Activated T-helper 17 cell treated with anti-CD3 and anti-CD28 coated beads, Interleukin-2, amount 50 U/mL, for 72 hours (primary cell): ENCODE measurements at regions not wholly inside any gene's neighbourhood (a gene's known extent, or its start where the extent isn't known, plus 50 kb on each side); places are given as distances from the start of the nearest gene placed in this dataset.
"Not testable (repeated sequence)": the region's sequence is repeated elsewhere in the genome, so short reads cannot be mapped to it uniquely, and the experiment has no call there.

Source experiments
- ATAC-seq: fragments of 150-1000 bp; cut with Tn5 transposase; replicated peaks from 2 replicates; pipeline ENCODE4 v1.10.0; 2021; ENCODE audit warnings: mild to moderate bottlenecking, moderate library complexity
- H3K27ac Mint-ChIP-seq: one replicate; pipeline ENCODE4 v1.8.0; 2022; ENCODE audit warnings: mixed read lengths
- H3K27me3 Mint-ChIP-seq: one replicate; pipeline ENCODE4 v1.8.0; 2022; ENCODE audit warnings: mixed read lengths
- H3K36me3 Mint-ChIP-seq: one replicate; pipeline ENCODE4 v1.8.0; 2022; ENCODE audit warnings: low read depth, mild to moderate bottlenecking, mixed read lengths
- H3K4me1 Mint-ChIP-seq: one replicate; pipeline ENCODE4 v1.8.0; 2022; ENCODE audit warnings: mixed read lengths
- H3K4me3 Mint-ChIP-seq: one replicate; pipeline ENCODE4 v1.8.0; 2022; ENCODE audit warnings: mild to moderate bottlenecking, mixed read lengths
- H3K9me3 Mint-ChIP-seq: one replicate; pipeline ENCODE4 v1.8.0; 2022; ENCODE audit warnings: mixed read lengths

- H3K4me3 Mint-ChIP-seq: no peak overlapping the region
- peaks cover 3% of the 10 kb centered on the region for H3K9me3 Mint-ChIP-seq
- ATAC-seq: no peak
- no peaks in the 10 kb centered on the region for H3K36me3 Mint-ChIP-seq
- H3K4me1 Mint-ChIP-seq: no peaks in the 10 kb centered on the region
- H3K27me3 Mint-ChIP-seq: no peaks in the 10 kb centered on the region
- no peak overlapping the region for H3K27ac Mint-ChIP-seq
These were observed 1266.8 kb upstream of the TMEFF2 start for GRCh38 chr2:193461431-193461934.

- Mint-ChIP-seq H3K4me1 (no peaks in the 10 kb centered on the region), H3K27ac (no peak overlapping the region), H3K9me3 (no peaks in the 10 kb centered on the region), H3K36me3 (no peaks in the 10 kb centered on the region), H3K4me3 (no peak overlapping the region), H3K27me3 (no peaks in the 10 kb centered on the region)
- no peak for ATAC-seq
These were observed 1252.2 kb upstream of the TMEFF2 start for GRCh38 chr2:193446967-193447366.

DNA sequence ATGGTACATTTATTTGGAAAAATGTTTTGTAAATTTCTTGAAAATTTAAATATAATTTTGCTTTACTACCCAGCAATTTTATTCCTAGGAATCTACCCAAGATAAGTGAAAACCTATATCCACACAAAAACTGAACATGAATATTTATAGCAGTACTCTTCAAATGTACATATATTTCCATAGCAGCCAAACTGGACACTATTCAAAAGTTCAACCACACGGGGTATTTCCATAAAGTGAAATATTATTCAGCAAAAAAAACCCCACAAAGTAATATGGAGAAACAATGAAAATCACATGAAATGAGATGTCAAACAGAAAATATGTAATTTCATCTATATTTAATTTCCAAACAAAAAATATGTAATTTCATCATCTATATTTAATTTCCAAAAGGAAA is 1247.6 kb upstream of the TMEFF2 start:
- Mint-ChIP-seq H3K4me3 (no peak overlapping the region), H3K9me3 (no peaks in the 10 kb centered on the region), H3K27me3 (no peaks in the 10 kb centered on the region), H3K27ac (no peak overlapping the region), H3K36me3 (no peaks in the 10 kb centered on the region), H3K4me1 (no peaks in the 10 kb centered on the region)
- ATAC-seq: no peak

DNA sequence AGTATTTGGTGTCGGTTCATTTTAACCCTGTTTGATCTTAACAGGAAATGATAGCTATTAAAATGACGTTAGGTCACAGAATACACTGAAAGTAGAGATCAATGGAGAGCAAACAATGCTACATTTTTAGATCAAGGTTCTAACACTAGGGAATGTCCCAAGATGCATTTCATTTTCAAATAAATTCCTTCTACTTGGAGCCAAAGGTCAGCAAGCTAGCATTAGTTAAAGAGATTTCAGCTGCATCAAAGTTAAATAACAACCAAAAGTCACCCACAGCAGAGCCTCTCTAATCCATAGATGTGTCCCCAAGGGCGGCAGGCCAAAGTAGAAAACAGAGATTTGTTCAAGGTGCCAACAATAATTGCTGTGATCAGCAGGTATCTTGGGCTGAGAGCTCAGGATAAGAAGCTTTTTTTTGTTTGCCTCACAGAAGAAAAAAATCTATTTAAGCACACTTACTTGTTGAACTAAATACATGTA is 1233.6 kb upstream of the TMEFF2 start:
- Mint-ChIP-seq H3K9me3 (no peaks in the 10 kb centered on the region), H3K4me3 (no peak overlapping the region), H3K27ac (no peak overlapping the region), H3K36me3 (no peaks in the 10 kb centered on the region), H3K27me3 (no peaks in the 10 kb centered on the region), H3K4me1 (no peaks in the 10 kb centered on the region)
- ATAC-seq: no peak

DNA sequence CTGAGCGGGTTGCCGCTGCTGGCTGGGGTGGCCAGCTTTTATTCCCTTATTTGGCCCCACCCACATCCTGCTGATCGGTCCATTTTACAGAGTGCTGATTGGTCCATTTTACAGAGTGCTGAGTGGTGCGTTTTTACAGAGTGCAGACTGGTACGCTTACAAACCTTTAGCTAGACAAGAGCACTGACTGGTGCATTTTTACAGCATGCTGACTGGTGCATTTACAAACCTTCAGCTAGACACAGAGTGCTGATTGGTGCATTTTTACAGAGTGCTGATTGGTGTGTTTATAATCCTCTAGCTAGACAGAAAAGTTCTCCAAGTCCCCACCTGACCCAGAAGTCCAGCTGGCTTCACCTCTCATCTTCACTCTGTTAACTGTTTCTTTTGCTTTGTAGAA is 1217.6 kb upstream of the TMEFF2 start:
- not testable (repeated sequence) for H3K36me3 Mint-ChIP-seq, ATAC-seq

DNA sequence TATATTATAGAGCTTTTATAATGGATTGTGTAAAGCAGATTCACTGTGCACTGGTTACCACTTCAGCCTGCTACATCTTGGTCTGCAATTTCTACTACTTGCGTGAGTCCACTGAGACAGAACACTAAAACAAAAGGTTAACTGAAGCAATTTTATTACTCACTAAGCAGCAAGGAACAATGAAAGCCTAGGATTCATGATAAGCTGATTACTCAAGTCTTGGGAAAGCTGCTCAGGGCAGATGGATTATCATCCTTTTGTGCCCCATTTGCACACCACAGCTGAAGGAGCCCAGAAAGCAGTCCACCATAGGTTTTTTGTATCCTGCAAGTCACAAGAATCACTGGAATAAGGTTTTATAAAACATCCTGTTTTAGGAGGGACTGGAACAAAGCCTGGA is 1215.2 kb upstream of the TMEFF2 start:
- H3K4me1 Mint-ChIP-seq: no peaks in the 10 kb centered on the region
- no peak overlapping the region for H3K4me3 Mint-ChIP-seq
- no peak for ATAC-seq
- no peaks in the 10 kb centered on the region for H3K27me3 Mint-ChIP-seq
- H3K27ac Mint-ChIP-seq: no peak overlapping the region
- H3K36me3 Mint-ChIP-seq: no peaks in the 10 kb centered on the region
- H3K9me3 Mint-ChIP-seq: no peaks in the 10 kb centered on the region

More for the DNA sequence above, 1217.6 kb upstream of the TMEFF2 start:
- H3K27ac Mint-ChIP-seq, H3K4me1 Mint-ChIP-seq, H3K4me3 Mint-ChIP-seq, H3K27me3 Mint-ChIP-seq, H3K9me3 Mint-ChIP-seq: not testable (repeated sequence)

DNA sequence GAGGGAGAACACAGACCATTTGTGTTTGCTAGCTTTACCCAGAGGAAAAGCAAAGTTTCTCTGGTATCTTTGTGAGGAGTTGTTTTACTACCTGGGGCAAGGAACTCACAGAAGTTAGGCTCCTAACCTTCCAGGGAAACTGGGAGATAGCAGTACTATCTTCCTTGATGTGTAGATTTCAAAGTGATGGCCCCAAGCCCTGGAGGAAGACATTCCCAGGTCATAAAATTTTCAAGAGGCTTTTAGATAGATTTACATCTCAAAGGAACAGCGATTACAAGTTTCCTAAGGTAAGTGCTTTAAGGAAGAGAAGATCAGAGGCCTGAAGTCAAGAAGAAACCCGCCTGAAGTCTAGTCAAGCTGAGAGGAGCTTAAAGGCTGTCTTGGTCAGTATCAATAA is 1187.8 kb upstream of the TMEFF2 start:
- no peak for ATAC-seq
- Mint-ChIP-seq H3K9me3 (no peaks in the 10 kb centered on the region), H3K27ac (no peak overlapping the region), H3K36me3 (no peaks in the 10 kb centered on the region), H3K4me1 (no peaks in the 10 kb centered on the region), H3K27me3 (no peaks in the 10 kb centered on the region), H3K4me3 (no peak overlapping the region)

GRCh38 chr2:193377789-193378188 is 1183.1 kb upstream of the TMEFF2 start:
- no peaks in the 10 kb centered on the region for H3K36me3 Mint-ChIP-seq
- H3K4me1 Mint-ChIP-seq: no peaks in the 10 kb centered on the region
- no peak overlapping the region for H3K4me3 Mint-ChIP-seq
- H3K9me3 Mint-ChIP-seq: no peaks in the 10 kb centered on the region
- peak; percentile 32 for ATAC-seq
- H3K27me3 Mint-ChIP-seq: no peaks in the 10 kb centered on the region
- H3K27ac Mint-ChIP-seq: no peak overlapping the region

- ATAC-seq: no peak
- no peaks in the 10 kb centered on the region for H3K9me3 Mint-ChIP-seq
- H3K4me1 Mint-ChIP-seq: no peaks in the 10 kb centered on the region
- no peaks in the 10 kb centered on the region for H3K27me3 Mint-ChIP-seq
- no peaks in the 10 kb centered on the region for H3K36me3 Mint-ChIP-seq
- H3K4me3 Mint-ChIP-seq: no peak overlapping the region
- H3K27ac Mint-ChIP-seq: no peak overlapping the region
These were observed 1178.4 kb upstream of the TMEFF2 start for GRCh38 chr2:193373120-193373519.

GRCh38 chr2:193371200-193371599 is 1176.5 kb upstream of the TMEFF2 start:
- Mint-ChIP-seq H3K4me1 (no peaks in the 10 kb centered on the region), H3K27ac (no peak overlapping the region), H3K4me3 (no peak overlapping the region), H3K27me3 (no peaks in the 10 kb centered on the region), H3K9me3 (no peaks in the 10 kb centered on the region), H3K36me3 (no peaks in the 10 kb centered on the region)
- no peak for ATAC-seq

GRCh38 chr2:193368615-193369014 is 1173.9 kb upstream of the TMEFF2 start:
- ATAC-seq: no peak
- Mint-ChIP-seq H3K36me3 (no peaks in the 10 kb centered on the region), H3K4me3 (no peak overlapping the region), H3K4me1 (no peaks in the 10 kb centered on the region), H3K27me3 (no peaks in the 10 kb centered on the region), H3K9me3 (no peaks in the 10 kb centered on the region), H3K27ac (no peak overlapping the region)

- H3K9me3 Mint-ChIP-seq: no peaks in the 10 kb centered on the region
- no peak for ATAC-seq
- H3K4me1 Mint-ChIP-seq: no peaks in the 10 kb centered on the region
- H3K4me3 Mint-ChIP-seq: no peak overlapping the region
- no peak overlapping the region for H3K27ac Mint-ChIP-seq
- H3K36me3 Mint-ChIP-seq: no peaks in the 10 kb centered on the region
- H3K27me3 Mint-ChIP-seq: no peaks in the 10 kb centered on the region
These were observed 1162.8 kb upstream of the TMEFF2 start for GRCh38 chr2:193357508-193357907.

DNA sequence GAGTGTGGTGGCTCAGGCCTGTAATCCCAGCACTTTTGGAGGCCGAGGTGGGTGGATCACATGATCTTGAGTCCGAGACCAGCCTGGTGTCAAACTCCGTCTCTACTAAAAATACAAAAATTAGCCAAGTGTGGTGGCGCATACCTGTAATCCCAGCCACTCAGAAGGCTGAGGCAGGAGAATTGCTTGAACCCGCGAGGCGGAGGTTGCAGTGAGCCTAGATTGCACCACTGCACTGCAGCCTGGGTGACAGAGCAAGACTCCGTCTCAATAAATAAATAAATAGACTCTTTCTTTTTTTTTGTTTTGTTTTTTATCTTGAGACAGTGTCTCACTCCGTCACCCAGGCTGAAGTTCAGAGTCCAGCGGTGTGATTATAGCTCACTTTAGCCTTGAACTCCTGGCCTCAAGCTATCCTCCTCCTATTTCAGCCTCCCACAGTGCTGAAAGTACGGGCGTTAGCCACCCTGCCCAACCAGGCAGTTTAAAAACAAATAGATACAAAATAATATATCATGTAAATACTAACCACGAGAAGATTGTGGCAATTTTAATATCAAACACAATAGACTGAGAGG is 1158.0 kb upstream of the TMEFF2 start:
- H3K4me3 Mint-ChIP-seq, H3K36me3 Mint-ChIP-seq, H3K27me3 Mint-ChIP-seq, ATAC-seq, H3K4me1 Mint-ChIP-seq, H3K27ac Mint-ChIP-seq, H3K9me3 Mint-ChIP-seq: not testable (repeated sequence)

DNA sequence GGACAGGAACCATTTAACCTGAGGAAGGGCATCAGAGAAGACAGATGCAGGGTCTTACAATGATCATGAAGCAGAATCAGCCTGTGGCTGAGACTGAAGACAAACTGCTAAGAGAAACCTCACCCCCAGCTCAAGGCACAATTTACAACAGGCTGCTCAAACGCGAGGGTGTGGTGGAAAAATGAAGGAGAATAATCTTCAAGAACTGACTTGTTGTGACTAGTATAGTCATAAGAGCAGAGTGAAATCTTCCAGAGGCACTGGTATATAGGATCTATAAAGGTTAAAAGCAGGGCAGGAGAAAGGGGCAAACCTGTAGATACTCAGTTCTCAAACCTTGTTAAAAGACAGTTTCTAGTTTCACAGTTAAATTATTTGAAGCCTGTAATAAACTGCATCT is 1155.8 kb upstream of the TMEFF2 start:
- ATAC-seq: no peak
- no peak overlapping the region for H3K27ac Mint-ChIP-seq
- no peaks in the 10 kb centered on the region for H3K9me3 Mint-ChIP-seq
- H3K27me3 Mint-ChIP-seq: no peaks in the 10 kb centered on the region
- peaks cover 6% of the 10 kb centered on the region for H3K4me1 Mint-ChIP-seq
- no peak overlapping the region for H3K4me3 Mint-ChIP-seq
- H3K36me3 Mint-ChIP-seq: no peaks in the 10 kb centered on the region

DNA sequence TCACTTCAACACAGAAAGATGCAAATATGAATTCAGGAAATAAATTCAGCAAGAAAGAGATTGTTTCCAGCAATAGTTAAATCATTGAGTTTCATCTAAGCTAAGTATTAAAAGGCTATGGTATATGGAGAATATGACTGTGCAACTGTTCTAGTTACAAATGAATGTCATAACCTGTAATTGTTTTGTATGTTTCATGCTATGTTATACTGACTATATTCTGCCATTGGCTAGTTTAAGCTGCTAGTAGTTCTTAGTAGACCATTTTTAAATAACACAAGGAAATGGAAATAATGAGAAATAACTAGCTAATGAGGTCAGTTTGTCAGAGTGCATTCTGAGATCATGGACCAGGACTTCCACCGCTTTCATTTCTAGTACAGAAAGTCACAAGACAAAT is 1154.9 kb upstream of the TMEFF2 start:
- H3K4me1 Mint-ChIP-seq: peaks cover 6% of the 10 kb centered on the region
- H3K4me3 Mint-ChIP-seq: no peak overlapping the region
- no peaks in the 10 kb centered on the region for H3K27me3 Mint-ChIP-seq
- peak; percentile 21 for ATAC-seq
- H3K27ac Mint-ChIP-seq: no peak overlapping the region
- H3K36me3 Mint-ChIP-seq: no peaks in the 10 kb centered on the region
- H3K9me3 Mint-ChIP-seq: no peaks in the 10 kb centered on the region

DNA sequence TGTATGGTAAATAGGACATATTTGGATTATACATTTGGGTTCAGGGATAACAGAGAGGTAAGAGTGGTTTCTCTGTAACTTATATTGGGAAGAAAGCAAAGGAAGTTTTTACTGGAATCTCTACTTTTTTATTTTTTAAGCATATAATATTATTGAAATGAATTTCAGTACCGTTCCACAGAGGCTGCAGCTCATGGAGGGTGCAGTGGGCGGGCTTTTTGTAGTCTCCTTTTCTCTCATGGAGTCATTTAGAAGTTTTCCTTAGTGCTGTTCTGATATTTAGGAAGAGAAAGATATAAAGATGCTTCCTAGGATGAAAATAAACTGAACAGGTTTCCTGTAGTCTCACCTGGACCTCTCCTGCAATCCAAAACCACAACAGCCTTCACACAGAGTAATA is 1153.3 kb upstream of the TMEFF2 start:
- Mint-ChIP-seq H3K27me3 (no peaks in the 10 kb centered on the region), H3K36me3 (no peaks in the 10 kb centered on the region), H3K4me1 (peaks cover 6% of the 10 kb centered on the region), H3K4me3 (peak overlapping the region; percentile 69), H3K9me3 (no peaks in the 10 kb centered on the region), H3K27ac (peak overlapping the region; percentile 67)
- ATAC-seq: no peak
